GM18909 (cell line): ENCODE measurements at regions not wholly inside any gene's neighbourhood (a gene's known extent, or its start where the extent isn't known, plus 50 kb on each side); places are given as distances from the start of the nearest gene placed in this dataset.

ENCODE experiments used
- ATAC-seq: cut with Tn5 transposase; IDR thresholded peaks from one replicate; pipeline ENCODE4 v1.9.1; 2021; ENCODE audit warnings: mild to moderate bottlenecking; ENCODE audit not compliant: unreplicated experiment, poor library complexity

- no peak for ATAC-seq
Measured at GRCh38 chr3:27594096-27594690, 110.0 kb upstream of the SLC4A7 start.

DNA sequence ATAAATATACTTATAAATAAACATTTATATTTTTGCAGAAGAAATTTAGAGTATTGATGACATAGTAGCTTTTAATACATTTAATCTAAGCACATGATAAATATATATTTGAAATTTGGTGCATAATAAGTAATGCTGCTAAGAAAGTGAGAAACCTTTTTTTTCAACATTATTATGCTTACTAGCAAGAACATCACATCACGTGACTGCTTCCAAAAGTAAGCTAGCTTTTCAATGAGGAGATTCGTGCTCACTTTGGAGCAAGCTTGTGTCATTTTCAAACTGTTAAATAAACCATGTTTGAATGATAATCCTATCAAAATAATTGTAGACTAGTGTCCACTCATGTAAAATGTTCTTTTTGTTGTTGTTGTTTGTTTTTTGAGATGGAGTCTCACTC, 109.0 kb upstream of the SLC4A7 start:
- no peak for ATAC-seq

- peak; percentile 56 for ATAC-seq
Measured at GRCh38 chr3:27591312-27592210, 107.4 kb upstream of the SLC4A7 start.

GRCh38 chr3:27590437-27591298, 106.5 kb upstream of the SLC4A7 start:
- ATAC-seq = no peak

DNA sequence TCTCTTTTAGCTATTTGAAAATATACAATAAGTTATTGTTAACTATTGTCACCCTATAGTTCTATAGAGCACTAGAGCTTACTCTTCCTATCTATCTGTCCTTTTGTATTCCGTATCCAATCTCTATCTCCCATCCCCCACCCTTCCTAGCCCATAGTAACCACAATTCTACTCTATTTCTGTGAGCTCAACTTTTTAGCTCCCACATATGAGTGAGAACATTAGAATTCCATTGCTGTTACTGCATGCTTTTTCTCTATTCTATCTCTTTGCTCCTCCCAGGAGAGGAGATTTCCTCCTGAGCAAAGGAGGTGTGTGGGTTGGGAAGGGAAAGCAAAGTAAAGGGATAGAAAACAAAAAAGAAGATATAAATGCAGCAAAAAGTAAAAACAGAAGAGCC, 105.6 kb upstream of the SLC4A7 start:
- ATAC-seq = no peak

DNA sequence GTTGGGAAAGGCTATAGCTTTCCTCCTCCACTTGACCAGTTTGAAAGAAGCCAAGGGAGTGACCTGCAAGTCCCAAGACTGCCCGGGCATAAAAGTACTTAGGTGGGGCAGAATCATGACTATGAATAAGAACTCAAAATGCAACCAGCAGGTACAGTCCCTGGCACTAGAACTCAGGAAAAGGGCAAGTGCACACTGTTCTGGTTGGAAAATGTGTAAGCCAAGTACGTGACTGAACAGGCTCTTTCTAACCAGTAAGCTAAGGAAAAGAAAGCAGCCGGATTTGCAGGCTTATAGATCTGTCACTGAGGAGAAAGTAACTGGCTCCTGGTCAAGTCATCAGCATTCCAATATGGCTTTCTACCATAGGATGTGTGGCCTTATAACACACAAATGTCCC, 101.2 kb upstream of the SLC4A7 start:
- no peak for ATAC-seq

- ATAC-seq = no peak
Measured at GRCh38 chr3:27584874-27585273, 100.7 kb upstream of the SLC4A7 start.

- ATAC-seq = no peak
Measured at GRCh38 chr3:27581852-27582251, 97.7 kb upstream of the SLC4A7 start.

DNA sequence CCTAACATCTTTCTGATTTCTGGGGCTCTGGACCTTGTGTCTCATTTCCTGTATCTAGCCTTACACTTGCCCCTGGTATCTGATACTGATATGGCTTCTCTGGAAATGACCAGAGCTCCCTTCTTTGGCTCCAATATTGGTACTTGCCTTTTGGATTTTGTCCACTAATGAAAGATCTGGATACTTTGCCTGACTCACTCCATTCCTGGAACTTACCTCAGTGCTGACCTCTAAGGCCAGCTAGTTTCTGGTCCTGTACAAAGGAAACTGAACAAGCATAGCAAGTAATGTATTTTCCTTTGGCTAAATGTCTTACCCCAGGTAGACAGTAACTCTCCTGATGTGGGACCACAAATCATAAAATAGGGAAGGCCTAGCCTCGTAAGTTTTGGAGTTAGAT, 93.8 kb upstream of the SLC4A7 start:
- ATAC-seq = no peak

DNA sequence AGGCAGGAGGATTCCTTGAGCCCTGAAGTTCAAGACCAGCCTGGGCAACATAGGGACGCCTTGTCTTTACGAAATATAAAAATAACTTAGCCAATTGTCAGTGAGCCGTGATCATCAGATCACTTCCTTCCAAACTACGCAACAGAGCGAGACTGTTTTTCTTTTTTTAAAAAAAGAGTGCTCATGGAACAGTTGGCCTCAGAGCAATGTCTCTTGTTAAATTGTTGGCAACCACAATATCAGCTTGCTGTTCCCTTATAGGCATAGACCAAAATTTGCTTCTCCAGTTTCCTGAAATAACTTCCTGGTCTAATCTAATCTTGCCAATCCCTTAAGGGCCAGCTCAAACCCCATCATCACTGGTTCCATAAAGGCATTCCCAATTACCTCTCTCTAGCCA, 93.3 kb upstream of the SLC4A7 start:
- no peak for ATAC-seq

GRCh38 chr3:27576171-27576570, 92.0 kb upstream of the SLC4A7 start:
- no peak for ATAC-seq

DNA sequence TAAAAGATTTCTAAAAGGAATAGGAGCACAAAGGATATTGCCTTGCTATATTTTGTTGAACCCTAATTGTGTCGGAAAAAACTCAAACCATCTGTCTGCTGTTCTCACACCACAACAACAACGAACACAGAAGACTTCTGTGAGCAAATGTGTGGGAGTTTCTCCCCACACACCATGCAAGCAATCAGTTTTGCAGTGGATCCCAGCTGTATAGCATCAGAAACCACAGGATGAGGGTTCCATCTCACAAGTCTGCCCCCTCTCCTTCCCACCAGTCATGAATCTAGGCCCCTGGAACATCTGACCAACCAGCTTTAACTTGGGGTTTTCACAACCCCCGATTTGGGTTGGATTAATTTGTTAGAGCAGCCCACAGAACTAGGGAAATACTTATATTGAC, 91.3 kb upstream of the SLC4A7 start:
- no peak for ATAC-seq

- no peak for ATAC-seq
Measured at GRCh38 chr3:27574438-27574795, 90.2 kb upstream of the SLC4A7 start.

DNA sequence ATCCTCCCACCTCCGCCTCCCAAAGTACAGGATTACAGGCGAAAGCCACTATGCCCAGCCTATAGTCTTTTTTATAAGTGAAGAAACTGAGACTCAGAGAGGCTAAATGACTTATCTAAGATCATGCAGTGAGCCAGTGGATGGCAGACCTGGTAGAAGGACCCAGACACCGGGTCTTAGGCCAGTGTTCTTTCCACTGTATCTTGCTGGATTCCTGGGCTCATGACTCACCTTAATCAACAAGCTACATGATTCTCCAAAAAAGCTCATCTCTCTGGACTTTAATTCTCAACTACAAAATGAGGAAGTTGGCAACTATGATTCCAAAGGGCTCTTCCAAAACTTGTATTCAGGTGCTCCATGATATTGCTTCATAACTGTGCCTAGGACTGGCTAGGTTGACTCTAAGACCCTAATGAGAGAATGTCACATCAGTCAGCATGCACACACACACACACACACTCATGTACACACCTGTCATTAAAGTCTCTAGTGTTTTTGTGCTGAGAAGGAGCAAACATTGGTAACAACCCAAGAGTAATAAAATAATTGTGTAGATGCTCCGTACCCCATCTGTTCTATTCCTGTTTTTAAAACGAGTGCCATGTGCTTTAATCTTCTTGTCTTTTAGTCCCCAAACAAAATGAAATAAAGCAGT, 89.7 kb upstream of the SLC4A7 start:
- no peak for ATAC-seq

DNA sequence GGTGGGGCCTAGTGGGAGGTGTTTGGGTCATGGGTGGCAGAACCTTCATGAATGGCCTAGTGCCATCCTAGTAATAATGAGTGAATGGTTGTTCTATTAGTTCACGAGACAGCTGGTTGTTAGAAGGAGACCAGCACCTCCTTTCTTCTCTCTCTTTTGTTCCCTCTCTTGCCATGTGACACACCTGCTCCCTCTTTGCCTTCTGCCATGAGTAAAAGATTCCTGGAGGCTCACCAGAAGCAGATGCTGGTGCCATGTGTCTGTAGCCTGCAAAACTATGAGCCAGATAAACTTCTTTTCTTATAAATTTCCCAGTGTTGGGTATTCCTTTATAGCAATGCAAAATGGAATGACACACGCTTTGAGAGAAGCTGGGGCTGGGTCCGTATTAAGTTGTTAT, 89.0 kb upstream of the SLC4A7 start:
- no peak for ATAC-seq

- no peak for ATAC-seq
Measured at GRCh38 chr3:27571345-27571744, 87.2 kb upstream of the SLC4A7 start.

GRCh38 chr3:27570421-27571106, 86.4 kb upstream of the SLC4A7 start:
- ATAC-seq = no peak

DNA sequence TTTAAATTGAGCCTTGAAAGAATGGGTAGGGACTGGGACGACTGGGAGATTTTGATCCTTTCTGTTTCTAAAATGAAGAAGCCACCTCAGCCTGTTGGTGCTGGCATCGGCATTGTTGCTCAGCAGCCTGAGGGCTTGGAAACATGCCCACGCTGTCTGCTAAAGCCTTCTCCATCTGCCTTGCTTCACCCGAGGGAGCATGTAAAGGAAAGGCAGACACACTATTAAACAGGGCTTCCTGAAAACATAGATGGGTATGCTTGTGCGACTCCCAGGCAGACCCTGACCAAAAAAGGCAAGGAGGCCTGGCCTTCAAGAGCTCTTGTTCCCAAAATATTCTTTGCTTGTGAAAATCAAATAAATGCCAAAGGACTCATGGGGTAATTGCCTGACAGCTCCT, 84.2 kb upstream of the SLC4A7 start:
- ATAC-seq = no peak

- ATAC-seq = no peak
Measured at GRCh38 chr3:27567251-27567650, 83.1 kb upstream of the SLC4A7 start.

DNA sequence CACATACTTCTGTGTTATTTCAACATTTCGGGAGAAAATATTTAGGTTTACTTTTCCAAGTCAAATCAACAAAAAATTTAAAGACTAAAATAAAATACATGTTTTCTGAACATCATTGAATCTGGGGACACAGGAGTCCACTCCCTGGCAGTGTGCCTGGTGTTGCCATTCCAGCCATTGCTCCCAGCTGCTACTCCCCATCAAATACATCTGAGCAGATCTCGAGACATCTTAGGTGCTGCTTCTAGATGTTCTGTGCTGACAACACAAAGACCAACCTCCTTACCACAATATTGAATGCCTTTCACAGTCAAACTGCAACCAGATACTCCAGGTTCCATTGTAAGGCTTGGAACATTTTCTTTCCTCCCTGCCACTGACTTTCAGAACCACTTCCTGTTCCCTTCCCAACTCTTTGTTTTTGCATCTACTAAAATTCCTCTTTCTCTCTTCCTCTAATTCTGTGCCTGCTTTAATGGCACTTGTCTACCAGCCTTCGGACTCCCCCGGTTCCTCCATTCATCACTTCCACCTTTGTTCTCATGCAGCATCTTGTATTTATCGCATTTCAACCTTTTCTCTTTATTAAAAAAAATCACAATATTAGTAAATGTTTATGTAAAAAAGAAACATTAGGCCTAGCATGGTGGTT, 81.1 kb upstream of the SLC4A7 start:
- ATAC-seq = no peak
